Cardiac muscle cell (in vitro differentiated cells and primary cell): ENCODE measurements at regions not wholly inside any gene's neighbourhood (a gene's known extent, or its start where the extent isn't known, plus 50 kb on each side); places are given as distances from the start of the nearest gene placed in this dataset.

Source experiments
- DNase-seq, 2 donors: peaks; one replicate each; pipeline versions ENCODE4 v3.0.0 to v3.0.0-alpha.2; 2010 to 2017; ENCODE audit warnings: low read depth in 1 of 2, low spot score in 1 of 2
- H3K27ac ChIP-seq: fragments of 200-600 bp; sonication (generic); 2 replicates; pipeline ENCODE4 v1.5.1; 2016
- H3K27me3 ChIP-seq: fragments of 200-600 bp; sonication (generic); 2 replicates; pipeline ENCODE4 v1.6.0; 2016; ENCODE audit warnings: control low read depth
- H3K36me3 ChIP-seq: fragments of 200-600 bp; sonication (generic); 2 replicates; pipeline ENCODE4 v1.5.1; 2016; ENCODE audit warnings: control low read depth
- H3K4me1 ChIP-seq: fragments of 200-600 bp; sonication (generic); 2 replicates; pipeline ENCODE4 v1.8.1; 2017; ENCODE audit warnings: low read depth, mild to moderate bottlenecking, mixed run types
- H3K4me3 ChIP-seq: fragments of 200-600 bp; sonication (generic); 2 replicates; pipeline ENCODE4 v1.5.1; 2016; ENCODE audit warnings: mild to moderate bottlenecking
- H3K9me3 ChIP-seq: fragments of 200-600 bp; sonication (generic); 2 replicates; pipeline ENCODE4 v1.5.1; 2017; ENCODE audit warnings: low read depth, mild to moderate bottlenecking, control low read depth
- CTCF ChIP-seq: IDR thresholded peaks from 2 replicates; pipeline ENCODE4 v1.5.1; 2012; ENCODE audit warnings: low read depth, mild to moderate bottlenecking, low read length

- no peak for TF ChIP-seq CTCF
- H3K27ac ChIP-seq: no peak overlapping the region
- DNase-seq: no peak
- peaks cover 5% of the 10 kb centered on the region for H3K4me1 ChIP-seq
- H3K36me3 ChIP-seq: no peaks in the 10 kb centered on the region
- H3K4me3 ChIP-seq: no peak overlapping the region
- no peaks in the 10 kb centered on the region for H3K9me3 ChIP-seq
- peaks cover 25% of the 10 kb centered on the region for H3K27me3 ChIP-seq
These were observed 226.8 kb downstream of the STIM2 start for GRCh38 chr4:27087306-27088045.

- H3K4me1 ChIP-seq: peaks cover 5% of the 10 kb centered on the region
- H3K27ac ChIP-seq: no peak overlapping the region
- no peak for TF ChIP-seq CTCF
- H3K9me3 ChIP-seq: no peaks in the 10 kb centered on the region
- no peak for DNase-seq
- peaks cover 16% of the 10 kb centered on the region for H3K27me3 ChIP-seq
- H3K4me3 ChIP-seq: no peak overlapping the region
- H3K36me3 ChIP-seq: no peaks in the 10 kb centered on the region
These were observed 227.8 kb downstream of the STIM2 start for GRCh38 chr4:27088491-27088890.

GRCh38 chr4:27089186-27089585, 228.5 kb downstream of the STIM2 start:
- Histone ChIP-seq H3K27me3 (peaks cover 11% of the 10 kb centered on the region), H3K27ac (no peak overlapping the region), H3K36me3 (no peaks in the 10 kb centered on the region), H3K9me3 (no peaks in the 10 kb centered on the region), H3K4me3 (no peak overlapping the region), H3K4me1 (peaks cover 5% of the 10 kb centered on the region)
- no peak for DNase-seq
- no peak for TF ChIP-seq CTCF

- no peak for TF ChIP-seq CTCF
- no peak for DNase-seq
- Histone ChIP-seq H3K36me3 (no peaks in the 10 kb centered on the region), H3K4me1 (no peaks in the 10 kb centered on the region), H3K9me3 (no peaks in the 10 kb centered on the region), H3K4me3 (no peak overlapping the region), H3K27me3 (no peaks in the 10 kb centered on the region), H3K27ac (no peak overlapping the region)
These were observed 229.8 kb downstream of the STIM2 start for GRCh38 chr4:27090406-27090805.

GRCh38 chr4:27094224-27094623, 233.6 kb downstream of the STIM2 start:
- no peak for TF ChIP-seq CTCF
- H3K4me1 ChIP-seq: no peaks in the 10 kb centered on the region
- H3K9me3 ChIP-seq: no peaks in the 10 kb centered on the region
- H3K4me3 ChIP-seq: no peak overlapping the region
- no peaks in the 10 kb centered on the region for H3K27me3 ChIP-seq
- H3K36me3 ChIP-seq: no peaks in the 10 kb centered on the region
- H3K27ac ChIP-seq: no peak overlapping the region
- DNase-seq: no peak

GRCh38 chr4:27094783-27095182, 234.1 kb downstream of the STIM2 start:
- Histone ChIP-seq H3K36me3 (no peaks in the 10 kb centered on the region), H3K27me3 (no peaks in the 10 kb centered on the region), H3K27ac (no peak overlapping the region), H3K4me3 (no peak overlapping the region), H3K4me1 (no peaks in the 10 kb centered on the region), H3K9me3 (no peaks in the 10 kb centered on the region)
- no peak for TF ChIP-seq CTCF
- DNase-seq: no peak
